ENCODE measurements at regions not wholly inside any gene's neighbourhood (a gene's known extent, or its start where the extent isn't known, plus 50 kb on each side); places are given as distances from the start of the nearest gene placed in this dataset.

DNA sequence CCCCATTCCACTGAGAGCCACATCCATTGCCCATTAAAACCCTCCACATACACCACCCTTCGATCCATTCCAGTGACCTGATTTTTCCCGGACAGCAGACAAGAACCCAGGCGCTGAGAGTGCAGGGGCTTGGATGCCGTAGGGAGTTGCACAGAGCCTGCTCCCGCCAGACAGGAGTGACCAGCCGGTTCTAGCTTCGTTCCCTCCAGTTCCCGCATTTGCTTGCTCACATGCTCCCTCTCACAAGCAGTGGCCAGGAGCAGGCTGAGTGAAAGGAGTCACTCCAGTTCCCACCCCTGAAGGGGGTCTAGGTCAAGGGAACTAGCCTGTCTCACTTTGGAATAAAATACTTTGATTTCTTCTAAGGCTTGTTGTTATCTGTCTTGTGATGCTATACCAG lies 119.5 kb downstream of the SKIDA1 start:
- no peaks in the 10 kb centered on the region for H3K27me3 ChIP-seq (replicated peaks in 1 of 7)
- TF ChIP-seq POLR2AphosphoS5 (IDR thresholded peaks at IDR 0.05): no peak
- no peak for TF ChIP-seq POLR2A (IDR thresholded peaks at IDR 0.05)
- TF ChIP-seq, protein P1, sequence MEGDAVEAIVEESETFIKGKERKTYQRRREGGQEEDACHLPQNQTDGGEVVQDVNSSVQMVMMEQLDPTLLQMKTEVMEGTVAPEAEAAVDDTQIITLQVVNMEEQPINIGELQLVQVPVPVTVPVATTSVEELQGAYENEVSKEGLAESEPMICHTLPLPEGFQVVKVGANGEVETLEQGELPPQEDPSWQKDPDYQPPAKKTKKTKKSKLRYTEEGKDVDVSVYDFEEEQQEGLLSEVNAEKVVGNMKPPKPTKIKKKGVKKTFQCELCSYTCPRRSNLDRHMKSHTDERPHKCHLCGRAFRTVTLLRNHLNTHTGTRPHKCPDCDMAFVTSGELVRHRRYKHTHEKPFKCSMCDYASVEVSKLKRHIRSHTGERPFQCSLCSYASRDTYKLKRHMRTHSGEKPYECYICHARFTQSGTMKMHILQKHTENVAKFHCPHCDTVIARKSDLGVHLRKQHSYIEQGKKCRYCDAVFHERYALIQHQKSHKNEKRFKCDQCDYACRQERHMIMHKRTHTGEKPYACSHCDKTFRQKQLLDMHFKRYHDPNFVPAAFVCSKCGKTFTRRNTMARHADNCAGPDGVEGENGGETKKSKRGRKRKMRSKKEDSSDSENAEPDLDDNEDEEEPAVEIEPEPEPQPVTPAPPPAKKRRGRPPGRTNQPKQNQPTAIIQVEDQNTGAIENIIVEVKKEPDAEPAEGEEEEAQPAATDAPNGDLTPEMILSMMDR (IDR thresholded peaks at IDR 0.05 in 8 of 11, conservative IDR thresholded peaks at IDR 0.05 in 3 of 11): no peak
- WGBS, 5 donors: 76 to 98% (median 94%) methylated on average over 7 to 8 of the region's 8 CpGs
- no peaks in the 10 kb centered on the region for H3K36me3 ChIP-seq
- no peak for DNase-seq
- H3K4me3 ChIP-seq: no peak overlapping the region
- H3K27ac ChIP-seq: no peak overlapping the region
- intact Hi-C loops (cut with DNase I; ENCODE audit: low total_unique reads): no loop called here
- peaks cover 0 to 11% (median 2%) of the 10 kb centered on the region in 8 donors for H3K9me3 ChIP-seq
- H3K4me1 ChIP-seq: no peaks in the 10 kb centered on the region

DNA sequence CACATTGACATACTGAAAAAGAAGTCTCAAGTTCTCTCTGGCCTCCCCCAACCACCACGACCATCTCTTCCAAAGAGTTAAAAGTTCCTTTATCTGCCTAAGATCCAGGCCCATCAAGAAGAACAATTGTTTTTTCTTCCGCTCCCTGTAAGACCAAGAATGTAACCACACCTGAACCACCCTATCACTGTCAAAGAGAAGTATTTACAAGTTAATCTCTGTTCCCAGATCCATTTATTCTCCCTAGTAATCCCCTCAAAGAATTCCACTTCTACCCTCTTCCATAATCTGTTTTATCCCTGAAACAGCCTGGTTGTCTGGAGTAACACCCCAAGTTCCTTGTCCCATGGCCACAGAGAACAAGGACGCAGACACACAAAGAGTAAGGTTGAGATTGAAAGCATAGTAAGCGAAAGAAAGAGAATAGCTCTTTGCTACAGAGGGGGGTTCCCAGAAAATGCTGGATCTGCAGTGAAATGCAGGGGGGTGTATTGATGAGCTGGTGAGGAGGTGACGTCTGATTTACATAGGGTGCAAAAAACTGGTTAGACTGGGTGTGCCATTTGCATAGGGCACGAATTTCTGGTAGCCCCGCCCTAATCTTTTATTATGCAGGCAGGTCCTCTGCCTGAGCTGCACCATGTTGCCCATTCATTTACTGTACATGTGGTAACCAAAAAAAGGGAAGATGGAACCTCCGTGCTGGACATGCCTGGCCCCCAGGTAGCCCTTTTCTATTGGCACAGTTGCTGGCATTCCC lies 122.0 kb downstream of the SKIDA1 start:
- no peak overlapping the region for H3K27ac ChIP-seq
- no peaks in the 10 kb centered on the region for H3K27me3 ChIP-seq (replicated peaks in 1 of 7)
- H3K36me3 ChIP-seq: no peaks in the 10 kb centered on the region
- no peak for DNase-seq
- peaks cover 0 to 11% (median 2%) of the 10 kb centered on the region in 8 donors for H3K9me3 ChIP-seq
- 80 to 84% (median 84%) methylated on average over 8 of the region's 8 CpGs for whole genome bisulfite sequencing, 5 donors
- TF ChIP-seq, protein P1 (IDR thresholded peaks at IDR 0.05 in 8 of 11, conservative IDR thresholded peaks at IDR 0.05 in 3 of 11): no peak
- no peak for TF ChIP-seq POLR2AphosphoS5 (IDR thresholded peaks at IDR 0.05)
- TF ChIP-seq POLR2A (IDR thresholded peaks at IDR 0.05): no peak
- H3K4me3 ChIP-seq: no peak overlapping the region
- intact Hi-C loops (cut with DNase I; ENCODE audit: low total_unique reads): no loop called here
- no peaks in the 10 kb centered on the region for H3K4me1 ChIP-seq

DNA sequence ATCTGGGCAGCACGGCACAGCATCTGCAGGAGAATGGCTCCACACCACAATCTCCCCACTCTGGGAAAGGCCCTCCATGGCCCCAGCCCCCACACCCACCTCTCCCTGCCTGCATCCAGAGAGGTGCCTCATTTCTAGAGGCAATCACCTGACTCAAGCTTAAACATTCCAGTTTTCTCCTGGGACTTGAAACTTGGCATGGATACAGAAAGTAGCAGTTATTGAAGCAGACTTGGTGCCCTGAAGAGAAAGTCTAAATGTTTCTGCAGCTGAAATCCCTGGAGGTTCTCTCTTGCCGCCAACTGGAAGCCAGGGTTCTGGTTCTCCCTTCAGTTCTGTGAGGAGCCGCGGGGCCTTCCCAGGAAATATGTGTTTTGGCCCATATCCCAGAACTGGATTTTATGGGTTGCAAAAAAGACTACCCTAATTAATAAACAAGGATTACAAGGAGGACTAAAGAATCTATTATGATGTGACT lies 122.8 kb downstream of the SKIDA1 start:
- Histone ChIP-seq H3K4me3 (no peak overlapping the region), H3K4me1 (no peaks in the 10 kb centered on the region), H3K36me3 (no peaks in the 10 kb centered on the region), H3K27me3 (replicated peaks in 1 of 7) (no peaks in the 10 kb centered on the region), H3K9me3 (peaks cover 0 to 11% (median 2%) of the 10 kb centered on the region in 8 donors), H3K27ac (no peak overlapping the region)
- no peak for DNase-seq
- TF ChIP-seq, protein P1 (IDR thresholded peaks at IDR 0.05 in 8 of 11, conservative IDR thresholded peaks at IDR 0.05 in 3 of 11): no peak
- TF ChIP-seq POLR2AphosphoS5 (IDR thresholded peaks at IDR 0.05) (no peak), POLR2A (IDR thresholded peaks at IDR 0.05) (no peak)
- WGBS, 5 donors: 73 to 89% (median 83%) methylated on average over 4 of the region's 4 CpGs
- intact Hi-C loops (cut with DNase I; ENCODE audit: low total_unique reads): no loop called here

DNA sequence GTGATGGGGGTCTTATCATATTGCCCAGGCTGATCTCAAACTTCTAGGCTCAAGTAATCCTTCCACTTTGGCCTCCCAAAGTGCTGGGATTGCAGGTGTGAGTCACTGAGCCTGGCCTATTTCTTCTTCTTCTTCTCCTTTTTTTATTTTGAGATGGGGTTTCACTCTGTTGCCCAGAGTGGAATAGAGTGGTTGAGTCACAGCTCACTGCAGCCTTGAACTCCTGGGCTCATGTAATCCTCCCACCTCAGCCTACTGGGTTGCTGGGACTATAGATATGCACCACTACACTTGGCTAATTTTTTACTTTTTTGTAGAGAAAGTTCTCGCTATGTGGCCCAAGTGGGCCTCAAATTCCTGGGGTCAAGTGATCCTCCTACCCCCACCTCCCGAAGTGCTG lies 124.3 kb downstream of the SKIDA1 start:
- WGBS, 5 donors: 93 to 100% (median 97%) methylated on average over 2 of the region's 2 CpGs
- no peak overlapping the region for H3K27ac ChIP-seq
- no peaks in the 10 kb centered on the region for H3K36me3 ChIP-seq
- intact Hi-C loops (cut with DNase I; ENCODE audit: low total_unique reads): no loop called here
- TF ChIP-seq, protein P1 (IDR thresholded peaks at IDR 0.05 in 8 of 11, conservative IDR thresholded peaks at IDR 0.05 in 3 of 11): no peak
- TF ChIP-seq POLR2A (IDR thresholded peaks at IDR 0.05): no peak
- no peak for TF ChIP-seq POLR2AphosphoS5 (IDR thresholded peaks at IDR 0.05)
- H3K4me3 ChIP-seq: no peak overlapping the region
- no peak for DNase-seq
- H3K9me3 ChIP-seq: peaks cover 0 to 11% (median 2%) of the 10 kb centered on the region in 8 donors
- no peaks in the 10 kb centered on the region for H3K4me1 ChIP-seq
- peaks cover 0 to 3% (median 0%) of the 10 kb centered on the region in 7 donors for H3K27me3 ChIP-seq (replicated peaks in 1 of 7)
